ENCODE measurements at regions not wholly inside any gene's neighbourhood (a gene's known extent, or its start where the extent isn't known, plus 50 kb on each side); places are given as distances from the start of the nearest gene placed in this dataset.

DNA sequence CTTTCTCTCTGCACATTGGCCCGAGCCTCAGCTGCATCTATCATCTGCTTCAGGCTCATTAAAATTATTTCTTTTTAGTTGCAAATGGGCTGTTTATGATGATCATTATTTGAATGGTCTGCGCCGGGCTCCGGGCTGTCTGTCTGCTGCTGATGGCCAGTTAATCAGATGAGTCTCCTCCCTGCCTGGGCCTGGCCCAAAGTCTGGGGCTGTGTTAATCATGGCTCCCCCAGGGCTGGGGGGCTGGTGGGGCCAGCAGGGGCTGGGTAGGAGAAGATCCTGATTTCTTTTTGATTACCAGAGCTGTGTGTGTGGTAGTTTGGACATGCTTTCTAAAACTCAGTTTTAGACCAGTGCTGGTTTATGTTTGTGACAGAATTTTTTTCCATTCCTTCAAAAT, 159.1 kb downstream of the PHETA1 start:
- Histone ChIP-seq H3K27me3 (ENCODE audit: control insufficient read depth, insufficient read depth, low read length) (no peaks in the 10 kb centered on the region; the same call in 1 of the 2 replicates), H3K4me3 (ENCODE audit: low read depth, low read length) (no peak overlapping the region), H3K36me3 (ENCODE audit: control insufficient read depth, insufficient read depth, low read length) (no peaks in the 10 kb centered on the region), H3K9me3 (ENCODE audit: control insufficient read depth, insufficient read depth, low read depth, low read length) (no peaks in the 10 kb centered on the region), H3K4me1 (ENCODE audit: control insufficient read depth, insufficient read depth, low read length) (no peaks in the 10 kb centered on the region), H3K27ac (ENCODE audit: low read depth, low read length) (no peak overlapping the region), H3K9ac (ENCODE audit: low read length) (no peak overlapping the region)

DNA sequence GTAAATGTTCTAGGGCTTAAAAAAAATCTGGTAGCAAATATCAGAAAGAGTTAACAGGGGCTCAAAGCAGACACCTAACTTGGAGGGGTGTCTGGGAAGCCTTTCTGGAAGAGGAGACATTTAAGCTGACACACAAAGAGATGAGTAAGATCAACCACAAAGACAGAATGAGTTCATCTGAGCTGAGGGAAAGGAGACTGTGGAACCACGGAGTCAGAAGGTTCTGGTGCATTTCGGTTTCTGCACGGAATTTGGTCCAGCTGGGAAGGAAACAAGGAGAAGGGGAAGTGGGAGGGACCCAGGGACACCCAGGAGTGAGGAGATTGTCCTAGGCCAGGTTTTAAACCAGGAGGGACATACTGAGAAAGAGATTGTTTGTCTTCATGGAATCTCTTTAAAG, 161.1 kb downstream of the PHETA1 start:
- no peaks in the 10 kb centered on the region for H3K4me1 ChIP-seq (ENCODE audit: control insufficient read depth, insufficient read depth, low read length)
- H3K9me3 ChIP-seq (ENCODE audit: control insufficient read depth, insufficient read depth, low read depth, low read length): no peaks in the 10 kb centered on the region
- H3K27ac ChIP-seq (ENCODE audit: low read depth, low read length): no peak overlapping the region
- no peak overlapping the region for H3K9ac ChIP-seq (ENCODE audit: low read length)
- no peaks in the 10 kb centered on the region for H3K36me3 ChIP-seq (ENCODE audit: control insufficient read depth, insufficient read depth, low read length)
- H3K4me3 ChIP-seq (ENCODE audit: low read depth, low read length): no peak overlapping the region
- no peaks in the 10 kb centered on the region; the same call in 1 of the 2 replicates for H3K27me3 ChIP-seq (ENCODE audit: control insufficient read depth, insufficient read depth, low read length)

DNA sequence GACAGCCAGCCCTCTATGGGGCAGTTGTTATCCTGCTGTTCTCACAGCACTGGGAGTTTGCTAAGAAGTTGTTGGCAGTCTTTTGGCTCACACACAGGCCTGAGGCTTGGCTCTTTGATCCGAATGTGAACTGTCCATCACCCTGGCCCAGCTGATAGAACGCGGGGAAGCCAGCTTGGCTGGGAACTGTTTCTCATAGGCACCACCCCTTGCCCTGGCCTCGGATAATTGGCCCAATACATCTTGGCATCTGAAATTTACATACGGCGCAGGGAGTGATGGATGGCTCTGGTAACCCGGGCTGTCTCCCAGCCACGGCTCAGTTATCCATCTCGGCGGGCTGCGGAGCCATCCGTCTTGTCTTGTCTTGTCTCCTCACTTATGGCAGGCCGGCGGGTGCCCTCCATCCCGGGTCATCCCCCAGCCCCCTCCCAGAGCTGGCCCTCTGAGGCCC, 164.1 kb downstream of the PHETA1 start:
- no peak overlapping the region for H3K9ac ChIP-seq (ENCODE audit: low read length)
- H3K27ac ChIP-seq (ENCODE audit: low read depth, low read length): no peak overlapping the region
- H3K36me3 ChIP-seq (ENCODE audit: control insufficient read depth, insufficient read depth, low read length): no peaks in the 10 kb centered on the region
- H3K9me3 ChIP-seq (ENCODE audit: control insufficient read depth, insufficient read depth, low read depth, low read length): no peaks in the 10 kb centered on the region
- peaks cover 6% of the 10 kb centered on the region; the same call in 1 of the 2 replicates for H3K4me1 ChIP-seq (ENCODE audit: control insufficient read depth, insufficient read depth, low read length)
- no peaks in the 10 kb centered on the region for H3K27me3 ChIP-seq (ENCODE audit: control insufficient read depth, insufficient read depth, low read length)
- no peak overlapping the region for H3K4me3 ChIP-seq (ENCODE audit: low read depth, low read length)

DNA sequence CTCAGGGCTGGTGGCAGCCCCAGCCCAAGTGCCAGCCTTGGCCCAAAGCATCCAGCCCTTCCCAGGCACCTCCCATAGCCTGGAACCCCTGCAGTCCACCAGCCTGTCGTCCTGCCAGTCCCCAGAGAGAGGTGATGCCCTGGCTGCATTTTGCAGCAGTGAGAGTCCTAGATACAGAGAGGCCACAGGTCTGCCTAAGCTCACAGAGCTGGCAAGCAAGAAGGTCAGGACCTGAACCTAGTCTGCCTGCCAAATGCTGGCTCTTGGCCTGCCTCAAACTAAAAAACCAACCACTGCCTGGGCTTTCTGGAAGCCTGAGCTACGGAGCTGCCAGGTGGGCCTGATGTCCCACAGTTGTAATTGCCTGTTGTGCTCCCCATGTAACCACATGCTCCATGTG, 164.9 kb downstream of the PHETA1 start:
- Histone ChIP-seq H3K27ac (ENCODE audit: low read depth, low read length) (no peak overlapping the region), H3K9ac (ENCODE audit: low read length) (no peak overlapping the region), H3K9me3 (ENCODE audit: control insufficient read depth, insufficient read depth, low read depth, low read length) (no peaks in the 10 kb centered on the region), H3K36me3 (ENCODE audit: control insufficient read depth, insufficient read depth, low read length) (no peaks in the 10 kb centered on the region), H3K27me3 (ENCODE audit: control insufficient read depth, insufficient read depth, low read length) (no peaks in the 10 kb centered on the region), H3K4me1 (ENCODE audit: control insufficient read depth, insufficient read depth, low read length) (peaks cover 6% of the 10 kb centered on the region; the same call in 1 of the 2 replicates), H3K4me3 (ENCODE audit: low read depth, low read length) (no peak overlapping the region)

DNA sequence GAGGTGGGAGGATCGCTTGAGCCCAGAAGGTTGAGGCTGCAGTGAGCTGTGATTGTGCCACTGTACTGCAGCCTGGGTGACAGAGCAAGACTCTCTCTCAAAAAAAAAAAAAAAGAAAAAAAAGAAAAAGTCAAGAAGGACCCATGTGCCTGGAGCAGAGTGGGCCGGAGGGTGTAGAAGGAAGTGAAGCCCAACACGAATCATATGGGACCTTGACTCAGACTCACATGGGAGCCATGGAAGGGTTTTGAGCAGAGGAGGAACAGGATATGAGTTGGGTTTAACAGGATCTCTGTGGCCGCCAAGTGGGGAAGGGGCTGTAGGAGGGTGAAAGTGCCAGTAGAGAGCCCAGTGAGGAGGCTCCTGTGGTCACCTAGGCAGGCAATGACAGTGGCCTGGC, 165.4 kb downstream of the PHETA1 start:
- Histone ChIP-seq H3K9me3 (ENCODE audit: control insufficient read depth, insufficient read depth, low read depth, low read length) (no peaks in the 10 kb centered on the region), H3K9ac (ENCODE audit: low read length) (no peak overlapping the region), H3K36me3 (ENCODE audit: control insufficient read depth, insufficient read depth, low read length) (no peaks in the 10 kb centered on the region), H3K27me3 (ENCODE audit: control insufficient read depth, insufficient read depth, low read length) (no peaks in the 10 kb centered on the region), H3K27ac (ENCODE audit: low read depth, low read length) (no peak overlapping the region), H3K4me1 (ENCODE audit: control insufficient read depth, insufficient read depth, low read length) (peaks cover 6% of the 10 kb centered on the region; the same call in 1 of the 2 replicates), H3K4me3 (ENCODE audit: low read depth, low read length) (no peak overlapping the region)

DNA sequence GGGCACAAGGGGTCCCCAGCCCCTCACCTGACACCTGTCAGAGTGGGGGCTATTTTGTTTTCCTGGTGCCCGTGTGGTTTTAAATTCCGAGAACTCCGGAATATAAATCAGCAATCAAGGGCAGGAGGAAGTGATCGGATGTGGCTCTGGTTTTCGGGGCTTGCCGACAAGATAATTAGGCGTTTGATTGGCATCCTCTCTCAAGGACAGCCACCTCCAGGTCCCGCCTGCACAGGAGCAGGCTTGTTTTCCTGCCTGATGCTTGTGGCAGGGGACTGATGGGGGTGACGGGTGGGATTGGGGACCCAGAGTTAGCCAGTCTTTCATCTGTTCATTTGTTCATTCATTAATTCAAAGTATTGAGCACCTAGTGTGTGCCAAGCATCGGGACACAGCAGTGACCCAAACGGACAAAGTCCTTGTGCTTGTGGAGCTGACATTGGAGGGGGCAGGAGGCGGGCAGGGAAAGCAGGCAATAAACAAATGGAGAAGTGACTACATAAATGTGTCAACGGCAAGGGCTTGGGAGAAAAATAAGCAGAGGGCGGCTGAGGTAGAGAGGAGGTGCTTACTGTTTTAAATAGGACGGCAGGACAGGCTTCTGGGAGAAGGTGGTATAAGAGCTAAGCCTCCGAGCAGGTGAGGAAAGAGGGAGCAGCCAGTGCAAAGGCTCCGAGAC, 166.5 kb downstream of the PHETA1 start:
- Histone ChIP-seq H3K9me3 (ENCODE audit: control insufficient read depth, insufficient read depth, low read depth, low read length) (no peaks in the 10 kb centered on the region), H3K27me3 (ENCODE audit: control insufficient read depth, insufficient read depth, low read length) (no peaks in the 10 kb centered on the region), H3K9ac (ENCODE audit: low read length) (no peak overlapping the region), H3K36me3 (ENCODE audit: control insufficient read depth, insufficient read depth, low read length) (no peaks in the 10 kb centered on the region), H3K4me1 (ENCODE audit: control insufficient read depth, insufficient read depth, low read length) (peaks cover 6% of the 10 kb centered on the region; the same call in 1 of the 2 replicates), H3K27ac (ENCODE audit: low read depth, low read length) (no peak overlapping the region), H3K4me3 (ENCODE audit: low read depth, low read length) (no peak overlapping the region)

DNA sequence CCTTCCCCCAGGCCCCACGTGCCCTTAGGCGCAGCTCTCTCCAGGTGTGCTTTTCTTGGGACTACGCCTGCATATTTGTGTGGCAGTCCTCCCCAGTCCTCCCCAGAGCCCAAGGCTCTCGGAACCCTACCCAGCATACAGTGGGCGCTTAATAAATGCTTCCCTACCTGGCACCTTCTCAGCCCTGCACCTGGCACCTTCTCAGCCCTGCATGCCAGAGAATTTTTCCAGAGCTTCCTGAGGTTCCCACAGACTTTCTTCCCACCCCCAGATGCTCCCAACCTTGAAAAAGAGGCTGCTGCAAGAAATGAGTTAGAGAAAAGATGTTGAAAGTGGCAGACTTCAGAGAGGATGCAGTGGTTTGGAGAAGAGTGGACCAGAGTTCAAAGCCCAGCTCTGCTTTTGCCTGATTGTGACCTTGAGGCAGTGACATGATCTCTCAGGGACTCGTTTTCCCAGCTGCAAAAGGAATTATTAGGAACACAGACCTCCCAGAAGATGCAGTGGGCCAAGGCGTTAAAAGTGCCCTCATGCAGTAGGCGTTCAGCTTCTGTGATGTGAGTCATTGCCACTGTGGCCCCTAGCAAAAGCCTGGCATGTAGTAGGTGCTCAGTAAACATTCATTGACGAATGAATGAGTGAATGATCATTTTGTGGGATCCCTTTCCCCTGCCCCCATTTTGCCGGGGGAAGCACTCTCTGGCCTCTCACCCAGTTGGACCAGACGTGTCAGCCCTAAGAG, 167.2 kb downstream of the PHETA1 start:
- Histone ChIP-seq H3K36me3 (ENCODE audit: control insufficient read depth, insufficient read depth, low read length) (no peaks in the 10 kb centered on the region), H3K4me1 (ENCODE audit: control insufficient read depth, insufficient read depth, low read length) (peaks cover 6% of the 10 kb centered on the region; the same call in 1 of the 2 replicates), H3K4me3 (ENCODE audit: low read depth, low read length) (no peak overlapping the region), H3K9me3 (ENCODE audit: control insufficient read depth, insufficient read depth, low read depth, low read length) (no peaks in the 10 kb centered on the region), H3K27me3 (ENCODE audit: control insufficient read depth, insufficient read depth, low read length) (no peaks in the 10 kb centered on the region), H3K9ac (ENCODE audit: low read length) (no peak overlapping the region), H3K27ac (ENCODE audit: low read depth, low read length) (no peak overlapping the region)

DNA sequence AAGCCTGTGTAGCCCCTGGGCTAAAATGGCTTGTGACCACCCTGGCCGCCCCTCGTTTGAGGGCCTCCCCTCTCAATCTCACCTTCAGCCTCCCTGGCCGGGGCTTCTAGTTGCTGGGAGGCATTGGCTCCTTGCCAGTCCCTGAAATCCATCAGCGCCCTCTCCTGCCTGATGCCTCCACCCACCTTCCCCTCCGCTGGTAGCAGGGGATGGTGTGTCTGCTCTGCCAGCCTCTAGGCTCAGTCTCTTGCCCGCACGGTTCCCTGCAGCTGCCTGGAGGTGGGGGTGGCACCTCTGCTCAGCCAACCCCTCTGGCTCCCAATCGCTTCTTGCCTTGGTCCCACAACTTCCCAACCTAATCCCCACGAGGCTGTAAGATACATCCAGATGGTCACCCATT, 167.9 kb downstream of the PHETA1 start:
- H3K9me3 ChIP-seq (ENCODE audit: control insufficient read depth, insufficient read depth, low read depth, low read length): no peaks in the 10 kb centered on the region
- no peak overlapping the region for H3K9ac ChIP-seq (ENCODE audit: low read length)
- H3K27me3 ChIP-seq (ENCODE audit: control insufficient read depth, insufficient read depth, low read length): no peaks in the 10 kb centered on the region
- peaks cover 6% of the 10 kb centered on the region; the same call in 1 of the 2 replicates for H3K4me1 ChIP-seq (ENCODE audit: control insufficient read depth, insufficient read depth, low read length)
- H3K4me3 ChIP-seq (ENCODE audit: low read depth, low read length): no peak overlapping the region
- no peaks in the 10 kb centered on the region for H3K36me3 ChIP-seq (ENCODE audit: control insufficient read depth, insufficient read depth, low read length)
- no peak overlapping the region for H3K27ac ChIP-seq (ENCODE audit: low read depth, low read length)

DNA sequence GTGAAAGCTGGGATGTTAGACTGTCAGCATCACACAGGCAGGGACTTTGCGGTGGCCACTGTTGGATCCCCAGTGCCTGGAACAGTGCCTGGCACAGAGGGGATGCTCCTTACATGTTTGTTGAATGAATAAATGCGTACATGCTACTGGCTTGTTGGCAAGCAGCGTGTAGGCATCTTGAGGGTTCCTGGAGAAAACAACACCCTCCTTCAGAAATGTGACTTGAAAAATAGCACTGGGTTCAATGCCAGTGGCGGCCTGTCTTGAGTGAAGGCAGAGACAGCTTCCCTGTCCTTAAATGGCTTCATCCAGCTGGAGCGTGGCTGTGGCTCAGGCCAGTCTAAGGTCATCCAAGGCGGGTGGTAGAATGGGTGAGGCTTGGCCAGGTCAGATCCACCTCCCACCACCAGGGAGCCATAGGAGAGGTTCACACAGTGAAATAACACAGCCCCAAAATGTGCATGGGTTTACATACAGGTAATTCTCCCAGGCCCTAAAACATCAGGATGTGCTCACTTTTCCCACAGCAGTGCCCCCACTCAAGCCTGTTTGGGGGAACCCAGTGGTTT, 171.4 kb downstream of the PHETA1 start:
- Histone ChIP-seq H3K4me3 (ENCODE audit: low read depth, low read length) (no peak overlapping the region), H3K27me3 (ENCODE audit: control insufficient read depth, insufficient read depth, low read length) (no peaks in the 10 kb centered on the region), H3K4me1 (ENCODE audit: control insufficient read depth, insufficient read depth, low read length) (peaks cover 12% of the 10 kb centered on the region; the same call in 1 of the 2 replicates), H3K9me3 (ENCODE audit: control insufficient read depth, insufficient read depth, low read depth, low read length) (no peaks in the 10 kb centered on the region), H3K9ac (ENCODE audit: low read length) (no peak overlapping the region), H3K36me3 (ENCODE audit: control insufficient read depth, insufficient read depth, low read length) (no peaks in the 10 kb centered on the region), H3K27ac (ENCODE audit: low read depth, low read length) (no peak overlapping the region)

DNA sequence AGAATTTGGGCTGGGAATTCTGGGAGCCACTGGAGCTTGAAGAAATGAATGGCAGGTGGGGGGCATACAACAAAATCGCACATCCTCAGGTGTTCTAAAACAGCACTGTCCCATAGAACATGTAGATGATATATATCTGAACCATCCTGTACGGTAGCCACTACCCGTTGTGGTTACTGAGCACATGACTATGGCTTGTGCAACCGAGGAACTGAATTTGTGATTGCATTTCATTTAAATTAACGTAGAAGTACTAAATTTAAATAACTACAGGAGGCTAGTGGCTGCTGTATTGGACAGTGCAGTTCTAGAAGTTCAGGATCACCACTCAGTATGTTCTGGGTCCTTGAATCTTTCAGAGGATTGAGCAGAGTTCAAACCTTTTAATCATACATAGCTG, 172.4 kb downstream of the PHETA1 start:
- Histone ChIP-seq H3K27ac (ENCODE audit: low read depth, low read length) (no peak overlapping the region), H3K9me3 (ENCODE audit: control insufficient read depth, insufficient read depth, low read depth, low read length) (no peaks in the 10 kb centered on the region), H3K36me3 (ENCODE audit: control insufficient read depth, insufficient read depth, low read length) (no peaks in the 10 kb centered on the region), H3K9ac (ENCODE audit: low read length) (no peak overlapping the region), H3K4me3 (ENCODE audit: low read depth, low read length) (no peak overlapping the region), H3K27me3 (ENCODE audit: control insufficient read depth, insufficient read depth, low read length) (no peaks in the 10 kb centered on the region), H3K4me1 (ENCODE audit: control insufficient read depth, insufficient read depth, low read length) (peaks cover 12% of the 10 kb centered on the region; the same call in 1 of the 2 replicates)

DNA sequence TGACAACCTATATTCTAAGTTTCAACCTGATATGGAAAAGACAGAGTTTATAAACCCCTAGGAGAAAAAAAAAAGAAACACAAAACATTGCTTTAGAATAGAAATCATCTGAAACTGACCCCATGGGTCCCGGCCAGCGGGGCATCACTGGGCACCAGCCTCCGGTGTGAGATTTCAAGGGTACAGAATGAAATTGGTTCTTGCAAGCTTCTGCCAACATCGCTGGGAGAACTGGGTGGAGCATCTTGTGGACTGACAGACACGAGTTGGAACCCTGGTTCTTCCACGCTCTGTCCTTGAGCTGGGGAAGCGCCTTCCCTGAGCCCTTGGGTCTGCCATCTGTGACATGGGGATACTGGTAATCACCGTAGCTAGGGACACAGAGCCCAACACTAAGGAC, 173.6 kb downstream of the PHETA1 start:
- no peaks in the 10 kb centered on the region for H3K36me3 ChIP-seq (ENCODE audit: control insufficient read depth, insufficient read depth, low read length)
- no peak overlapping the region for H3K4me3 ChIP-seq (ENCODE audit: low read depth, low read length)
- H3K9me3 ChIP-seq (ENCODE audit: control insufficient read depth, insufficient read depth, low read depth, low read length): no peaks in the 10 kb centered on the region
- no peak overlapping the region for H3K27ac ChIP-seq (ENCODE audit: low read depth, low read length)
- H3K27me3 ChIP-seq (ENCODE audit: control insufficient read depth, insufficient read depth, low read length): no peaks in the 10 kb centered on the region
- H3K4me1 ChIP-seq (ENCODE audit: control insufficient read depth, insufficient read depth, low read length): peaks cover 6% of the 10 kb centered on the region; the same call in 1 of the 2 replicates
- no peak overlapping the region for H3K9ac ChIP-seq (ENCODE audit: low read length)

Data from HUES6 (cell line).